GM21423 (cell line): ENCODE measurements at regions not wholly inside any gene's neighbourhood (a gene's known extent, or its start where the extent isn't known, plus 50 kb on each side); places are given as distances from the start of the nearest gene placed in this dataset.

Experiments used
- ATAC-seq: cut with Tn5 transposase; IDR thresholded peaks from one replicate; pipeline ENCODE4 v1.9.1; 2021; ENCODE audit warnings: mild to moderate bottlenecking, moderate library complexity; ENCODE audit not compliant: unreplicated experiment

- ATAC-seq = no peak
Measured at GRCh38 chr1:34597877-34598514, 156.9 kb upstream of the GJB5 start.

- ATAC-seq = no peak
Measured at GRCh38 chr1:34602907-34603306, 151.9 kb upstream of the GJB5 start.

- no peak for ATAC-seq
Measured at GRCh38 chr1:34603594-34603993, 151.3 kb upstream of the GJB5 start.

GRCh38 chr1:34606504-34606903 lies 148.3 kb upstream of the GJB5 start:
- no peak for ATAC-seq

- no peak for ATAC-seq
Measured at GRCh38 chr1:34610063-34610462, 144.8 kb upstream of the GJB5 start.

- ATAC-seq = no peak
Measured at GRCh38 chr1:34611571-34611970, 143.3 kb upstream of the GJB5 start.

- ATAC-seq = no peak
Measured at GRCh38 chr1:34612091-34612827, 142.6 kb upstream of the GJB5 start.

GRCh38 chr1:34617321-34618118 lies 137.3 kb upstream of the GJB5 start:
- ATAC-seq = no peak

GRCh38 chr1:34618381-34618780 lies 136.5 kb upstream of the GJB5 start:
- no peak for ATAC-seq

- ATAC-seq = no peak
Measured at GRCh38 chr1:34619256-34619655, 135.6 kb upstream of the GJB5 start.

GRCh38 chr1:34621916-34622315 lies 132.9 kb upstream of the GJB5 start:
- ATAC-seq = no peak

GRCh38 chr1:34625521-34626015 lies 129.3 kb upstream of the GJB5 start:
- no peak for ATAC-seq

- no peak for ATAC-seq
Measured at GRCh38 chr1:34627465-34628240, 127.2 kb upstream of the GJB5 start.

GRCh38 chr1:34631126-34631525 lies 123.7 kb upstream of the GJB5 start:
- ATAC-seq = no peak

- no peak for ATAC-seq
Measured at GRCh38 chr1:34639701-34640100, 115.1 kb upstream of the GJB5 start.

GRCh38 chr1:34640654-34641401 lies 114.0 kb upstream of the GJB5 start:
- ATAC-seq = no peak

GRCh38 chr1:34642679-34643078 lies 112.2 kb upstream of the GJB5 start:
- ATAC-seq = no peak

GRCh38 chr1:34645109-34645688 lies 109.6 kb upstream of the GJB5 start:
- no peak for ATAC-seq

GRCh38 chr1:34645919-34646318 lies 108.9 kb upstream of the GJB5 start:
- ATAC-seq = no peak

- no peak for ATAC-seq
Measured at GRCh38 chr1:34648501-34648900, 106.3 kb upstream of the GJB5 start.
